Bronchial epithelial cell (primary cell): ENCODE measurements at regions not wholly inside any gene's neighbourhood (a gene's known extent, or its start where the extent isn't known, plus 50 kb on each side); places are given as distances from the start of the nearest gene placed in this dataset.

ENCODE experiments used
- DNase-seq: peaks from one replicate; pipeline ENCODE4 v3.0.0-alpha.2; 2010; ENCODE audit warnings: low read depth
- FAIRE-seq: peaks from 2 replicates; lab custom pipeline; 2011; peaks lifted over from hg19 to GRCh38; lab: Jason Lieb, UNC
- H3K27me3 ChIP-seq: 2 replicates; pipeline ENCODE4 v1.5.1; 2011; ENCODE audit warnings: low read length; ENCODE audit not compliant: control insufficient read depth, insufficient read depth
- H3K36me3 ChIP-seq: 2 replicates; pipeline ENCODE4 v1.5.1; 2011; ENCODE audit warnings: low read length; ENCODE audit not compliant: control insufficient read depth, insufficient read depth
- H3K4me3 ChIP-seq: 2 replicates; pipeline ENCODE4 v1.5.1; 2011; ENCODE audit warnings: mild to moderate bottlenecking, low read depth, low read length, control low read depth
- CTCF ChIP-seq: IDR thresholded peaks from 2 replicates; pipeline ENCODE4 v1.5.1; 2011; ENCODE audit warnings: mild to moderate bottlenecking, moderate library complexity, low read length, control low read depth, inconsistent platforms; ENCODE audit not compliant: insufficient read depth, severe bottlenecking

DNA sequence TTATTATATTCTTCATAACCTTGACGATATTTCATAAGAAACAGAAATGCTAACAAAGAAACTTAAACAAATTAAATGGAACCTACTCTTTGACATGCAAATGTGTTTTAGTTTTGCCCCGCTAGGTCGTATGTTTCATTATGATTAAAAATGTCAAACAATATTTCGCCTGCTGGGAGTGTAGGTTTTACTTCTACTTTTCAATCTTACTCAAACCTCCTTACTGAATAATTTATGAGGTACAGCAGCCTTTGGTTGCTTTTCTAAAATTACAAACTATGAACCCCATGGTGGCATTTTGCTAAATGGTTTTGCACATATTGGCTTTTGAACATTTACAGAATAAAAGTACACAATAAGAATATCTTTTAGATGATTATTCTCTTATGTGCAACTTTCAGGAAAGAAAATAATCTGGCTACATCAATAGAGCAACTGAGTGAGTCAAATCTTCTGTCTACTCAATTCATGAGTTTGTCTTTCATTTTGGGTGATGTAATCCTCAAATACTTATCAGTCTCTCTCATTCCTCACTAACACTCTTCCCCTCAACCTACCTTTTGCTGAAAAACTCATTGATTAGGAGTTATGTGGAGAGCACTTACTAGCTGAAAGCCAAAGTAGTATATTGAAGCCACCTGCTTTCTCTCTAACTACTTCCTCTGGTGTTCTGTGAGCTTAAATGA, 1226.4 kb downstream of the XPNPEP1 start:
- no peaks in the 10 kb centered on the region for H3K27me3 ChIP-seq
- DNase-seq (no peak), FAIRE-seq (no peak)
- H3K36me3 ChIP-seq = no peaks in the 10 kb centered on the region
- TF ChIP-seq CTCF = no peak
- H3K4me3 ChIP-seq = no peak overlapping the region

GRCh38 chr10:108691126-108691525, 1232.2 kb downstream of the XPNPEP1 start:
- DNase-seq (no peak), FAIRE-seq (no peak)
- H3K4me3 ChIP-seq = no peak overlapping the region
- TF ChIP-seq CTCF = no peak
- no peaks in the 10 kb centered on the region for H3K27me3 ChIP-seq
- H3K36me3 ChIP-seq = no peaks in the 10 kb centered on the region

GRCh38 chr10:108690530-108690929, 1232.8 kb downstream of the XPNPEP1 start:
- TF ChIP-seq CTCF = no peak
- DNase-seq (no peak), FAIRE-seq (no peak)
- no peaks in the 10 kb centered on the region for H3K27me3 ChIP-seq
- H3K36me3 ChIP-seq = no peaks in the 10 kb centered on the region
- no peak overlapping the region for H3K4me3 ChIP-seq

DNA sequence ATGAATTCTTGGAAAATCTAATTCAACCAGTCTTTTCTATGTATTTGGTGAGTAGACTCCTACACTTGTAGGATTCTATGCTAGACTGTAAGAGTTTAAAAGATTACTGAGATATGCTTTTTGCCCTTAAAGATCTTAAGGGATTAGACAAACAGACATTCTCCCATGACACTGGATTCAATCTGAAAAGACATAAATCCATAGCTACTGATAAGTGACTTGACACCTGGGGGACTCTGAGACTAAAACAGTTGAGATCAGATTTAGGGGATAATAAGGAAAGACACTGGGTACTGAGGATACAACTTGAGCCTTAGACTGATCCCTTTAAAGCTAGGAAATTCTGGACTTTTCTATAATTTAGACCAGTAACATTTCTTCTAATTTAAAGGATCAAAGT, 1233.4 kb downstream of the XPNPEP1 start:
- H3K27me3 ChIP-seq = no peaks in the 10 kb centered on the region
- FAIRE-seq (no peak), DNase-seq (no peak)
- no peak overlapping the region for H3K4me3 ChIP-seq
- no peaks in the 10 kb centered on the region for H3K36me3 ChIP-seq
- TF ChIP-seq CTCF = no peak

DNA sequence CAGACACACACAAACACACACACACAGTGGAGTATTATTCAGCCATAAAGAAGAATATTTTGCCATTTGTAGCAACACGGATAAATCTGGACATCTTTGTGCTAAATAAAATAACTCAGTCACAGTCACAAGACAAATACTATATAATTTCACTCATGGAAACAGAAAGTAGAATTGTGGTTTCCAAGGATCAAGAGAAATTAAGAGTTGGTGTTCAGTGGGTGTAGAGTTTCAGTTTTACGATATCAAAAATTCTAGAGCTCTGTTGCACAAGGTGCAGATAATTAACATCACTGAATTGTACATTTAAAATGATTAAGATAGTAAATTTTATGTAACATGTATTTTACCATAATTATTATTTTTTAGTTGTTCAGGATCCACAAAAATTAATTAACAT, 1235.0 kb downstream of the XPNPEP1 start:
- Histone ChIP-seq H3K4me3 (no peak overlapping the region), H3K36me3 (no peaks in the 10 kb centered on the region), H3K27me3 (no peaks in the 10 kb centered on the region)
- DNase-seq (no peak), FAIRE-seq (no peak)
- no peak for TF ChIP-seq CTCF
